NCI-H1417 (cell line): ENCODE measurements at regions not wholly inside any gene's neighbourhood (a gene's known extent, or its start where the extent isn't known, plus 50 kb on each side); places are given as distances from the start of the nearest gene placed in this dataset.

Source experiments
- DNase-seq, 3 experiments: peaks; one replicate each; lab custom pipeline; 2025; lab: John Stamatoyannopoulos, UW

DNA sequence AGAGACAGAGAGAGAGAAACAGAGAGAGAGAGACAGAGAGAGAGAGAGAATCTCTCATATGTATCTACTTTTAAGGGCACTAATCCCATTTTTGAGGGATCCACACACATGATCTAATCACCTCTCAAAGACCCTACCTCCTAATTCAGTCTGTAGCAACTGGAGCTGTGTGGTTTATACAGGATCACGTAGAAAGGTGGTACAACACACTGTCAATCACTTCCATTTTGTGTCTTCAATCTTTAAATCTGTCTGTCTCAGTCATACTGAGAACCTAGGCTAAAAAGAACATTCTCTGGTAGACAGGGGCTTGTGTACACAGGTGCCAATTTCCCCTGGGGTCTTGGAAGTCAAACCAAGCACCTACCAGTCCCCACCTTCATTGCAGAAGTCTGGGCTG, 229.9 kb downstream of the TGFB2 start:
- no peak for DNase-seq

DNA sequence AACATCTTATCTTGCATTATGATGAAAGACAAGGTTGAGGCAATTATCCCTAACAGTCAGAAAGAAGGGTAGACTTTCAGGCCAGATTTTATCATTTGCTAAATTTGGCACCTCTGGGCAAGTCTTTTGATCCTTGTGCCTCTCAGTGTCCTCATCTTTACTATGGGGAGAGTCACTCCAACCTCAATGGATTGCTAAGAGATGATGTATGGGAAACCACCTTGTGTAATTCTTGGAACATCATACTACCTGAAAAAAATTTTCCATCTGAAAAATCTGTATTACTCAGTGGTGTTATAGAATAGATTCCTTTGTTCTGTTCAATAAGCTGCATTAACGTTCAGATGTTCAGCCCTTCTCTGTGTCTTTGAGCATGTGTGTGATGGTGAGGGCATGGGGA, 230.7 kb downstream of the TGFB2 start:
- DNase-seq = no peak

DNA sequence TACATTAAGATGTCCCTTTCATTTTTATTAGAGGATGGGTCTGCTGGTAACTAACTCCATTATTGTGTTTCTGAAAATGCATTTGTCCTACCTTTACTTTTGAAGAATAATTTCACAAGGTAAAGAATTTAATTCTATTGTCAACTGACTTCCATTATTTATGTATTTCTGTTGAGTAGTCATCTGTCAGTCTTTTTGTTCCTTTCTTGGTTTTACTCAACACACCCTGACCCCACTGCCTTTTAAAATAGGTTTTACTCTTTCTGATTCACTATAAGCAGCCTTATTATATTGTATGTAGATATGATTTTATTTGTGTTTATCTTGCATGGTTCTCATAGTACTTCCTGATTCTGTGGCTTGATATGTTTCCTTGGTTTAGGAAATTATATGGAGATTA, 237.5 kb downstream of the TGFB2 start:
- no peak for DNase-seq

DNA sequence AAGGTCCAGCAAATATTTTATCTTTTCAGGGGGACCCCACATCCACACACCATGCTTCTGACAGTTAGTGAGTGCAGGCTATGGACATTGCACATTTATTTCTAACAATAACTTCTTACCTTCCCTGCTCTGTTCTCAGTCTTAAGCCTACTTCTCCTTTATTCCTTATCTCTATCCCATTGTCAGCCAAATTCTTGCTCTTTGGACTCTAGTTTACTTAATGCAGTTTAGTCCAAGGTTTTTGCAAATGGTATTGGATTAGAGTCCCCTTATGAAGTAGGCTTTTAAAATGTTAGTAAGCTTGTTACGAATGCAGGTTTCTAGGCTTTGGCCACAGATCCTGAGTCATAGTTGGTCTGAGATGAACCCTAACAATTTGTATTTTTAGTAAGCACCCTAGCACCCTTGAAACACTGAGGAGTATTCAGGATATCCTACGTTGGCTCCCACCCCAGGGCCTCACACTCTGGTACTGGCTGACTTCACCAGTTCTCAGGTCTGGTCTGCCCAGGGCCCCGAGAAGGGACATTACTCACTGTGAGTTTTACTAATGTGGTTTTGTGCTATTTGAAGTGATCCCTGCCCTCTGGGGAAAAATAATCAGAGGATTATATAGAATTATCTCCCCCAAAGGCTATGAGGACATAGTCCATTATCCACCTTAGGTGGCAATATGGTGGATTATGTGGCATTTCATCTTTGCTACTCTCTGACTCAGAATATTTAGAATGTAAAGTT, 239.5 kb downstream of the TGFB2 start:
- no peak for DNase-seq

DNA sequence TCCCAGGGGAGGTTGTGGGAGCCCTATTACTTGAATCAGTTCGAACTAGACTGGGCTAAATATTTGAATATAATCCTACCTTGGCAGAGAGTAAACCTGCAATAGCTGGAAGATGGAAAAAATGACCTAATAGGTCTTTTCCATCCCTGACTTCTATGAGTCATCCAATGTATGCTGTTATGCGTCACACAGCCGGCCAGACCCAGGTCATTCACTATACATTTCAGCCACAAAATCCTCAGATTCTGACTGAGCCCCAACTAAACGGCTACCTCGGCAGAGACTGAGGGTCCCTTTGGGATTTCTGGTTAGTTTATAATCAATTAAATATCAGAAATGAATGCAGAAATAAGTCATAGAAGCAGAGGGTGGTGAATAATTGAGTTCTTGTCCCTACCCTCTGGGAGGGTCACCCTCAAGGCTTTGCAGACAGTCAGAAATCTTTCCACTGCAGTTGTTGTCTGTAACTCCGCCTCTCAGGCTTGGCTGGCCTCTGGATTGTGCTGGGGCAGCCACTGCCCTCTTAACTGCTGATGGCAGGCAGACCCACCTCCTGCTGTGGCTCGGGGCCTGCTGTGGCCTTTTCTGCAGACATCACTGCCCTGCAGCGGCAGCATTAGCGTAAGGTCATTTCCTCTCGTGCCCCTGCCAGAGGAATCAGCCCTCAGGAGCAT, 240.5 kb downstream of the TGFB2 start:
- peak in 1 of 3 experiments; percentile 13 for DNase-seq

DNA sequence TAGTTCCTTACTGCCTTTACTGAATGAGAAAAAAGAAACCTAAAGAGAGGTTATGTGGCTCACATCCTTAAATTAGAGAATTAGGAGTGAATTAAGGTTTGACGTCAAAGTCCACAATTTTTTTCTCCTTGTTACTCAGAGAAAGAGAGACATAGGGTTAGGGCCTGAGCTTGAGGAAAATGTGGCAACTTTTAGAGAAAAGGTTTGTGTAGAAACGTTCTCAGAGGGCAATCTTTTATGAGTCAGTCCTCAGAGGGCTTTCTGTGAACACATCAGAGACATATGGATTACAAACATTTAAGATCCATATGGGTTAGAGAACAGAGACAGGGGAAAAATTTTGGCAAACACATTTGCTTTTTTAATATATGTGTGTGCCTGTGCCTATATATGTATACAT, 242.8 kb downstream of the TGFB2 start:
- no peak for DNase-seq

DNA sequence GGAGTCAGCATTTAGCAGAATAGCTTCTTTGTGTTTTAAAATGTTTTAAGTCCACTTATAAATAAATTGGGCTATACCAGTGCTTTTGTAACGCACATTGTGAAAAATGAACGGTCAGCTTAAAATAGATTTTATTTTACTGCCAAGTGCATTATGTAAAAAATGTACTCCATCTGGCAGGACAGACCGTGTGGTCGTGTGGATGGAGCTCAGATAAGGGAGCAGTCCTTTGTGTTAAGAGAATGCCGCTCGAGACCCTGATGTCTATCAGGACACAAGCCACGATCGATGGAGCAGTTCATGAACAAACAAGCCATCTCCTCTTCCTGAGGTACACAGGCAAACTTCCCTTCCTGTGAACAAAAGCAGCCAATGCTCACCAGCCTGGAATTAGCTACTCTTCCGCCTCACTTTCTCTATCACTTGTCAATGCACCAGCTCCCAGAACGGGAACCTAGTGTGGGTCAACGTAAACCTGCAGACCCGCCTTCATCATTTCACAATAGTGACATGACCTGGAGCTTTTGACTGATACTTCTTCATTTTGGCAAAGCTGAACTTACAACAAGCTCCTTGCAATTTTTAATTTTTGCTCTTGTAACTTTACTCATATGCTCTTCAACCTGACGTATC, 243.5 kb downstream of the TGFB2 start:
- no peak for DNase-seq

DNA sequence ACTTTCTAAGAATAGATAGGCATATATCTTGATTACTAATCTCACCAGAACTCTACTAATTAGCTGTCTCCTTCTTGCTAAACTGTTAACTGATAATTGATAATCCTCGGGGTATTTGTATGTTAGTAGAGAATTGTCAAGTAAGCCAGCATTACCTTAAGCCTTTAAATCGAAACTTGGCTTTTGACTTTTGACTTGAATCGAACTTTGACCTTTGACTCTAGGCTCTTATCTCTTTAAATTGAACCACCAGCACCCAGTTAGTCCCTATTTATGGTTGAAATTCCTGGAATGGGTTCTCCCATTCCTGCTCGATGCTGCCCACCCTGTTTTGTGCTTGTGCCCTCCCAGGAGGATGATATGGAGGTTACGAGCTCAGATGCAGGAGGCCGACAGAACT, 244.4 kb downstream of the TGFB2 start:
- DNase-seq = no peak

DNA sequence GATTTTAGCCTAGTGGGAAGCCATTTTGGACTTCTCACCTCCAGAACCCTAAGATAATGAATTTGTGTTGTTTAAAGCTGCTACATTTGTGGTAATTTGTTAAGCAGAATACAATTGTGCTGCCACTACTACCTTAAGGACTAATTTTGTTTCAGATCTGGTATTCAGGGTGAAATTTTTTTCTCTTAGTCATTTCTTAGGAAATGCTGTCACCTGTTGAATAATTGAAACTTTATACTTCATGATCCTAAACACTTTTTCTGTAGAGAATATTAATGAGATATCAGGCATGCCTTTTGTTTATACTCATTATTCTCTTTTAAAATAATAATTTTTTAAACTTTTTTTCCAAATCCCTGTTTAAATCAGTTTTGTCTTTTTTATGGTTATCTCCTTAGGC, 246.8 kb downstream of the TGFB2 start:
- no peak for DNase-seq

DNA sequence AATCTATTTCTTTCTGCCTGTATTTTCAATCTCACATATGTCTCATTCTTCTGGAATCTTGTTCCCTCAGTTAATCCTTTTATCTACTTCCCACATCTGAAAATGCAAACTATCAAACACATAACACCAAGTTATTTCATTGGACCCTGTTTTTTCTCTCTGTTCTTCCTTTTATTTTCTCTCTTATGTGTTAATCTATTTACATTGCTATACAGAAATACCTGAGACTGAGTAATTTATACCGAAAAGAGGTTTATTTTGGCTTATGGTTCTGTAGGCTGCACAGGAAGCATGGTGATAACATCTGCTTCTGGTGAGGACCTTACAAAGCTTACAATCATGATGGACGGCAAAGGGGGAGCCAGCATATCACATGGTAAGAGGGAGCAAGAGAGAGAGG, 247.6 kb downstream of the TGFB2 start:
- DNase-seq = no peak

DNA sequence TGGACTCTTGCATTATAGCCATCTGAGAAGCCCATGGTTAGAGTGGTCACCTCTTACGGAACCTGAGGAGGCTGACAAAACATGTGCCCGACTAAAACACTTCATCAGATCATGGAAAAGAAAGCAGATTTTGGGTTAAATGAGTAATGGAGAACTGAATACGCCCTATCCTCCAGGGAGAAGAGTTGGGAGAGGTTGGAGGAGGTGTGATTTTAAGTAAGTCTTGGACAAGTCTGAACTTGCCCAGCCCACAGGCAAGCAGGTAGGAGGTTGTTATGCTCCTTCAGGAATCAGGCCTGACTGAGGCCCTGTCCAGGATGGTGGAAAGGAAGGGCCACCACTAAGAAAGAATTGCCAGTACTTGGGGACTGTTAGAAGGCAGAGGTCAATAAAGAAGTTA, 255.8 kb downstream of the TGFB2 start:
- DNase-seq = no peak

DNA sequence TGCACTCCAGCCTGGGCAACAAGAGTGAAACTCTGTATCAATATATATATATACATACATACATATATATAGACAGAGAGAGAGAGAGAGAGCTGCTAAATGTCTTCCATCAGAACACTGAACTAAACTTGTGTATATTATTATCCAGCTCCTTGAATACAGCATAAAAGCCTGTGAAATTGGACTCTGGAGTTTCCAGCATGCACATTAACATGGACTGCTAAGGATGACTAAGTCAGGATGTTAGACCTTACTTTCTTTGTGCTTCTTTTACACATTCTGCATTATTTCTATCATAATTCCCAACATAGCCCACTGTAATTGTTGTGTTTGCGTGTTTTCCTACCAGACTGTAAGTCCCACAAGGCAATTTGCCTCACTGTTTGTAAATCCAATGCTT, 259.1 kb downstream of the TGFB2 start:
- DNase-seq = no peak

DNA sequence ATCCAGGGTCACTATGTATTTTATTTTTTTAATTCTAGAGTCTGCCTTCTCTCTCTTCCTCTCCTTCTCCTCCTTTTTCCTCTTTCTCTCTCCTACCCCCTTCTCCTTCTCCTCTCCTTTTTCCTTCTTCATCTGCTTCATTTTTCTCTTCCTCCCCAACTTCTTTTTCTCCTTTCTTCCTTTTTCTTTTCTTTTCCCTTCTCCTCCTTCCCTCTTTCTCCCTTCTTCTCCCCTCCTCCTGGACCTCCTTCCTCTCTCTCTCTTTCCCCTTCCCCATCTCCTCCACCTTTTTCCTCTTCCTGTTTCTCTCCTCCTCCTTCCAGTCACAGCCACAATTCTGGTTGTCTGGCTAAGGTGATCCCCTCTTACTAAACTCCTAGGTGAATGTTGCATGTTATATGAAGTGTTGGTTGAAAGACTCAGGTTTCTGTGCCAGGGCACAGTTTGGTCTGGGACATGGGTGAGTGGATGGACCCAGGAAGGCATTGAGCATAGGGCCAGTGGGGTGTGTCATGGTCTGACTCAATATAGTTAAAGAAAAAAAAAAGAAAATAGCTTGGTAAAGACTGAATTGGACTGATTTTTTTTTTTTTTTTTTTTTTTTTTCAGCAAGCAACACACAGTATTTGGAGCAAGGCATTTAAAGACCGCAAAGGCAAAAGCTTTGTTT, 266.9 kb downstream of the TGFB2 start:
- no peak for DNase-seq

DNA sequence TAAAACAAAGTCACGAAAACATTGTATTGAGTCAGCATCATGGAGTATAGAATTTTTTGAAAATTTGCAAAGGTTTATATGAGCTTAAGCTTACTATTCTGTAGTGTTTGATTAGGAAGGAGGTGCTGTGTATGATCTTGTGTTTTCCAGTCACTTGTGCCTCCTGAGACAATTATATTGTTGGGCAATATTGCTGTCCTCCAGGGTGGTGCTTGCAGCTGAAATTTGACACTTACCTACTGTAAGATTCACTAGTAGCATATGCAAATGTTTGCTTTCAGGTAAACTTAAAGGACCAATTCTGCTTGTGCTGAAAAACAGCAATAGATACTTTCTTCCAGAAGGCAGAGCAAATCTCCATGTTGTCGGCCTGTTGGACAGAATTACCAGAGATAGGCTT, 268.0 kb downstream of the TGFB2 start:
- peak; percentile 9 to 53 (median 39) for DNase-seq

DNA sequence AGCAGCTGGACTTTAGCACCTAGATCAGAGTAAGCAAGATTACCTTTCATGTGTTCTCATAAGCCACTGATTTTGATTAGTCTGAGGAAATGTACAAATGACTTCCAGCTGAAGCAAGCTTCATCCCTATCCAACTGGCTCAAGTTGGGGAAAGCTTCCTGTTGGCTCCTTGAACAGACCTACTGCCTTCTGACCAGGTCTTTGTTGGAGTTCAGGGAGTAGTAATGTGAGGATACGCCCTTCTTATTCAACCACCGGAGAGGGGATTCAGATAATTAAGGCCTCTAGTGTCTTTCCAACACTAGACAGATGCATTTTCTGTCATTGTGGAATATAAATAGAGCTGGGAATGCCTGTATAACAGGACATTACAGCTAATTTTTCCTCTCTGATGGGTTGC, 268.9 kb downstream of the TGFB2 start:
- no peak for DNase-seq

DNA sequence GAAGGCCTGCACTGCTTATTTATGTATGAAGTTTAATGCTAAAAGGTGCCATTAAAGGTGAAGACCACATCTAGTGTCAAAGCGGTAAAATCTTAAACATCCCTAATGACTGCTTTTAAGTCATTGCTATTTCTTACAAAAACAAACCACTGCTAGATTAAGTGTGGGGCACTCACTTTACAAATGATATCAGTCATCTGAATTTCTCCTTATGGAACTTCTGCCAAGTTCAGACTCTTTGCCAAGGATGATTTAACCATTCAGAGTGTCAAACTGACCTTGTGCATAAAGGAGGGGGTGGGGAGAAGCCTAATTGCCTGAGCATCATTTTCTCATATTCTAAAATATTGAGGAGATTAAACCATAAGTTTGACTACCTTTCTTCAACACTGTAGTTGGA, 271.5 kb downstream of the TGFB2 start:
- no peak for DNase-seq

DNA sequence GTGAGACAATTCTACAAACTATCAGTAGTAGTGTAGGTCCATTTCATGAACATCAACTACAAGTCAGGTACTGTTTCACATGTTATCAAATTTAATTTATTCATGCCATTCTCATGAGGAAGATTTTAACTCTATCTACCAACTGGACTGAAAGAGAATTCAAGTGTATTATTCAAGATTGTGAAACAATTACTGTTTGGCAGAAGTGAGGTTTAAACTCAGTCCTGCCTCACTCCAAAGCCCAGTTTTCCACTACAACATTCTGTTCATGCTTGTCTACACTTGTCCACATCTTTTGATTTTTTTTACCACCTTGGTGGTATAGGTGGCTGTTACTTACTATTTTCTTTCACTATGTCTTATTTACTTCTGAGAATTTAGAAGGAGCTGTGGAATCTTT, 272.9 kb downstream of the TGFB2 start:
- no peak for DNase-seq

DNA sequence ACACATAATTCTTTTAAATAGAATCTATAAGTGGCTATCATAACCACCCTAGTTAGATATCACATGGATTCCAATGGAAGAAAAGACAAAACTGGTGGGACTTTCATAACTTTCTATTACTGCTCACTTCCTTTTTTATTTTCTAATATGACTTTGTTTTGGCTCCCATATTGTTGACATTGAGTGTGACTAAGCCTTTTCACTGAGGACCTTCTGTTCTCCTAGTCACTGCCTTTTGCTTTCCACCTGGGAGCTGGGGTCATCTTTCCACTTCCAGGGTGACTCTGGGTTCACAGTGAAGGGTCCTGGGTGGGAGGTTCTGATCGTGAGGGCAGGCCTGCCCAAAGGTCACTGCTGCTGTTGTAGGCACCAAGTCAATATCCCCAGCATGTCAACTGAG, 275.8 kb downstream of the TGFB2 start:
- DNase-seq = no peak

DNA sequence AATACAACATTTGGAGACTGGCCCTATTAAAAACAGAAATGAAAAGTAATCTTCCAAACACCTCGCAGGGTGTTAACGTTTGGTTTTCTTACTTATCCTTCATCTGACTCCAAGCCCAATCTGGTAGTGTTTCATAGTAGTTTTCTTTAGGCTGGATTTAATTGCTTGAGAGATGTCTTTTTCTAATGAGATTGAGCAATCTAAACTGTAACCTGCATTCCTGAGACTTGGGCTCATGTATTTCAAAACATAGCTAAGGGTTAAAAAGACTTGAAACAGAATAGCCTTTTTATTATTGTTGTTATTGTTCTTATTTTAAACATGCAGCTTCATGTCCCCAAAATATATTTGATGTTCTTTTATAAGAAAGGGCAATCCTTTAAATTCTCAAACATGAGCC, 278.9 kb downstream of the TGFB2 start:
- DNase-seq = no peak

DNA sequence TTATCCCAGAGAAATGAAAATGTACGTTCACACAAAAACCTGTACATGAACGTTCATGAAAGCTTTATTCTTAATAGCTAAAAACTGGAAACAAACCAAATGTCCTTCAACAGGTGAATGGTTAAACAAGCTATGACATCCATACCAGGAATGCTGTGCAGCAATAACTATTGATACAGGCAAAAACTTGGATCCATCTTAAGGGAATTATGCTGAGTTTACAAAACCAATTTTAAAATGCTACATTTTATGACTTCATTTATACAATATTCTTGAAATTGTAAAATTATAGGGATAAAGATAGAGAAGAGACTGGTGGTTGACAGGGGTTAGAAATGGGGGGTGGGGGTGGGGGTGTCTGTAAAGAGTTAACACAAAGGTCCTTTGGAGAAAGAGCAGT, 280.3 kb downstream of the TGFB2 start:
- no peak for DNase-seq

DNA sequence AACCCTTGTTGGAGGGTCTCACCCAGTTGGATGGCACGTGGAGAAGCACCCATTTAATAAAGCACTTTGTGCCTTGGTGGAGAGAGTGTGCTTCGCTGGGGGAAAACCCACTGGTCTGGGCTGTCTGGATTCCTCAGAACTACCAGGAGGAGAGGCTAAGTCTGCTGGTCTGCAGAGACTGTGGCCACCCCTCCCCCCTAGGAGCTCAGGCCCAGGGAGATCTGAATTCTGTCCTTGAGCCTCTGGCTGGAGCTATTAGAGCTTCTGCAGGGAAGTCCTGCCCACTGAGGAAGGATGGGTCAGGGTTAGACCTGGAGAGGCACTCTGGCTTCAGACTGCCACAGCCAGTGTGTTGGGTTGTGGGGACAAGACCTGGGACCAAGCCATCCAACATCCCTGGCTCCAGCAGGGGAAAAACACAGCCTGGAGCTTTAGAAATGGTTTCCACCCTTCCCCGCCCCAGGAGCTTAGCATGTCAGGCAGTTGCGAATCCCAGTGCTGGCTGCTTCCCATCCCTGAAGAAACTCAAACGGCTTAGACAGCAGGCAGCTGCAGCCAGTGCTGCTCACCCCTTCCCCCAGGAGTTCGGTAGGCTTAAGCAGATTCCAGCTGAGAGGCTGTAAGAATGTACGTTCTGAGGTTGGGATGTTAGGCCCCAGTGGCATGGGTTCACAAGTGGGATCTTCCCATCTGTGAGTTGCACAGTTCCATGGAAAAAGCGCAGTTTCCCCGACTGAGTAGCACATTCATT, 288.3 kb downstream of the TGFB2 start:
- no peak for DNase-seq

DNA sequence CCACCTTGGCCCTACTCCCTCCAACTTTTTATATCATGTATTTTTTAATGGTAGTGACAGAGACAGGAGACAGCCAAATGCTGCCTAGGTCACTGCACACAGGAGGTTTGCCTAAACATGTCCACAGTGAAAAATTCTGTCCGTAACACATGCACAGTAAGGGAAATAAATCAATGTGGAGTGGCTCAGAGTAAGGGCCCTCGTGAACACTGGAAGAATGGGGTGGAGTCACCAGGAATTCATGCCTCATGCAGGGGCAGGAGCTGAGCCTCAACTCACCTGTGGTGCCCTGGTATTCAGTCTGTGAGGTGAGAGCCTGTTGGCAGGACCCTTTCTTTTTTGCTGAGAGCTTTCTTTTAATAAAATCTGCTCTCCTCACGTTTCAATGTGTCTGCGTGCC, 289.1 kb downstream of the TGFB2 start:
- DNase-seq = no peak
